Nephron (organoid): ENCODE measurements at regions not wholly inside any gene's neighbourhood (a gene's known extent, or its start where the extent isn't known, plus 50 kb on each side); places are given as distances from the start of the nearest gene placed in this dataset.

Experiments used
- H3K27ac Mint-ChIP-seq, 3 experiments: 2 replicates each; pipeline ENCODE4 v1.8.0; 2020; ENCODE audit warnings: mixed read lengths in 3 of 3, mild to moderate bottlenecking in 2 of 3, moderate library complexity in 1 of 3
- H3K27me3 Mint-ChIP-seq: 2 replicates; pipeline ENCODE4 v1.8.0; 2021; ENCODE audit warnings: low read depth, mild to moderate bottlenecking, moderate library complexity, mixed read lengths
- H3K36me3 Mint-ChIP-seq: 2 replicates; pipeline ENCODE4 v1.8.0; 2020; ENCODE audit warnings: low read depth, mixed read lengths
- H3K4me1 Mint-ChIP-seq: 2 replicates; pipeline ENCODE4 v1.8.0; 2020; ENCODE audit warnings: mixed read lengths
- H3K4me3 Mint-ChIP-seq, 3 experiments: 2 replicates each; pipeline ENCODE4 v1.8.0; 2020; ENCODE audit warnings: mild to moderate bottlenecking in 3 of 3, mixed read lengths in 3 of 3, moderate library complexity in 2 of 3
- H3K9me3 Mint-ChIP-seq: 2 replicates; pipeline ENCODE4 v1.8.0; 2020; ENCODE audit warnings: mixed read lengths
- CTCF ChIP-seq, 3 experiments: fragments of 200-600 bp; sonication (generic); IDR thresholded peaks; one replicate each; pipeline ENCODE4 v1.5.0; 2021; ENCODE audit warnings: antibody characterized with exemption in 3 of 3; ENCODE audit not compliant: unreplicated experiment in 3 of 3

DNA sequence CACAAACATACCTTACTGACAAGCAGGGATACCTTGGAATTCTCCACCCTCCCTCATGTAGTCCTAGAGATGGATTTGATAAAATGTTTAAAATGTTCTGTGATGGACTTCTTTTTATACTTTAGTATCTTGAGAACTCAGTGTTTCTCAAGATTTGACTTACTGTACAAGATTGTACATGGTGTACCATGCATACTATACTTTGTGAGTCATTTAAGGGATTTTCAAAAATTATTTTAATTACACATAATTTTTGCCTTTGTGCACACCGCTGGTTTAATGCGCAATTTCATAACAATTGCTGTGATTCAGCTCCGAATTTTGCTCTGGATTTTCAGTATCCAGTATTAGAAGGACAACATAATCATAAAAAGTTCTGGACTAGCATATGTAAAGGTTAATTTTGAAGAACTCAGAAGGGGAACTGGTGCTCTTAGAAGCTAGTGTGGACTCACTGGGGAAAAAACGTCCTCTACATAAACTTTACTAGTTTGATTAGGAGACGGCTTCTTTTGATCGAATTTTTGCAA is 78.6 kb upstream of the ACSL3 start:
- H3K4me3 Mint-ChIP-seq: no peak overlapping the region
- H3K27ac Mint-ChIP-seq: no peak overlapping the region
- no peak for TF ChIP-seq CTCF (IDR thresholded peaks at IDR 0.05; ENCODE audit: unreplicated experiment in 3 of 3)
- H3K4me1 Mint-ChIP-seq: no peaks in the 10 kb centered on the region
- peaks cover 4% of the 10 kb centered on the region for H3K9me3 Mint-ChIP-seq
- H3K27me3 Mint-ChIP-seq: no peaks in the 10 kb centered on the region
- H3K36me3 Mint-ChIP-seq: no peaks in the 10 kb centered on the region

GRCh38 chr2:222783592-222783991 is 77.2 kb upstream of the ACSL3 start:
- Mint-ChIP-seq H3K4me3 (no peak overlapping the region), H3K4me1 (peaks cover 6% of the 10 kb centered on the region), H3K27me3 (no peaks in the 10 kb centered on the region), H3K9me3 (peaks cover 4% of the 10 kb centered on the region), H3K36me3 (no peaks in the 10 kb centered on the region), H3K27ac (no peak overlapping the region)
- TF ChIP-seq CTCF (IDR thresholded peaks at IDR 0.05; ENCODE audit: unreplicated experiment in 3 of 3): no peak

GRCh38 chr2:222790932-222791331 is 69.9 kb upstream of the ACSL3 start:
- no peak for TF ChIP-seq CTCF (IDR thresholded peaks at IDR 0.05; ENCODE audit: unreplicated experiment in 3 of 3)
- Mint-ChIP-seq H3K4me3 (no peak overlapping the region), H3K27ac (peak overlapping the region in 1 of 3 experiments; percentile 19), H3K4me1 (peaks cover 46% of the 10 kb centered on the region), H3K36me3 (no peaks in the 10 kb centered on the region), H3K9me3 (peaks cover 4% of the 10 kb centered on the region), H3K27me3 (peaks cover 3% of the 10 kb centered on the region)

- Mint-ChIP-seq H3K36me3 (no peaks in the 10 kb centered on the region), H3K4me1 (peaks cover 53% of the 10 kb centered on the region), H3K27ac (peak overlapping the region; percentile 21 to 58 (median 34)), H3K4me3 (no peak overlapping the region), H3K27me3 (peaks cover 3% of the 10 kb centered on the region), H3K9me3 (no peaks in the 10 kb centered on the region)
- TF ChIP-seq CTCF (IDR thresholded peaks at IDR 0.05; ENCODE audit: unreplicated experiment in 3 of 3): no peak
Observed at GRCh38 chr2:222792001-222792611, 68.7 kb upstream of the ACSL3 start.

DNA sequence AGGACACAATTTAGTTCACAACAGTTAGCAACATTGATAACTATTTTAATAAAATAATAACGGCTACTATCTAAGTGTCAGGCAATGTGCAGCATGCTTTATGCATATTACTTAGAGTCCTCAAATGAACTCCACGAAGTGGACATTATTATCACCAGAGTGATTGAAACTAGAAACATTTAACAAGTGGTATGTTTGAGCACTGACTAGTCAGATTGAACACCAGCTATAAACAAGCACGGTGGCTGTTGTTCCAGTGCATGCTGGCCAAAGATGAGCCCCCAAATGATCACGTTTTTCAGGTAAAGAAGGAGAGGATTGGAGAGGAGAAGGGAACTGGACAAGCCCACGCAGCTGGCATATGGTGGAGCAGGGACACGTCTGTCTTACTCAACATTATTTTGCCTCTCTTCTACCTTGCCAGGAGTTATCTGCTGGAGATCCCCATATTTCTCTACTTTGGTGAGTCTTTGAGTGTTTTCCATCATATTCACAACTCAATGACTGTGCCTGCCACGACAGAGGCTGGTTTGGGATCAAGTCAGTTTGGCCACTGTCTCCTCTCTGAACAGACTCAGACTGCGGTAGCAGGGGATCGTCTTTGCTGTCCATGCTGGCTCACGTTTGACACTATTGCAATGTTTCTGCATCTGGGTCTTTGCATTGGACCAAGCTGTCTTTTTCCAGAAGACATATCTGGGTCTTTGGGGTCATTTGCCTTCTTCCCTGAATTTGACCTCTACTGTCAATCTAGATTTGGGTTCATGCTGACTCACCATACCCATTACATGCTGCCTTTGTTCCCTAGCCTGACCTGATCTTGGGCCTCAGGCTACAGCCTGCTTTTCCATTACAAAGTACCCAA is 66.0 kb upstream of the ACSL3 start:
- Mint-ChIP-seq H3K27me3 (no peaks in the 10 kb centered on the region), H3K4me3 (no peak overlapping the region), H3K4me1 (peaks cover 47% of the 10 kb centered on the region), H3K27ac (no peak overlapping the region), H3K36me3 (no peaks in the 10 kb centered on the region), H3K9me3 (no peaks in the 10 kb centered on the region)
- no peak for TF ChIP-seq CTCF (IDR thresholded peaks at IDR 0.05; ENCODE audit: unreplicated experiment in 3 of 3)
